ENCODE measurements at regions not wholly inside any gene's neighbourhood (a gene's known extent, or its start where the extent isn't known, plus 50 kb on each side); places are given as distances from the start of the nearest gene placed in this dataset.
A peak's percentile ranks its signal among the peaks of the same experiment; 100 is the strongest.

- peak; percentile 95 for DNase-seq (ENCODE audit: low read depth)
- peak overlapping the region; percentile 74 for H3K4me3 ChIP-seq (ENCODE audit: low read depth, low read length)
- TF ChIP-seq, protein P1, sequence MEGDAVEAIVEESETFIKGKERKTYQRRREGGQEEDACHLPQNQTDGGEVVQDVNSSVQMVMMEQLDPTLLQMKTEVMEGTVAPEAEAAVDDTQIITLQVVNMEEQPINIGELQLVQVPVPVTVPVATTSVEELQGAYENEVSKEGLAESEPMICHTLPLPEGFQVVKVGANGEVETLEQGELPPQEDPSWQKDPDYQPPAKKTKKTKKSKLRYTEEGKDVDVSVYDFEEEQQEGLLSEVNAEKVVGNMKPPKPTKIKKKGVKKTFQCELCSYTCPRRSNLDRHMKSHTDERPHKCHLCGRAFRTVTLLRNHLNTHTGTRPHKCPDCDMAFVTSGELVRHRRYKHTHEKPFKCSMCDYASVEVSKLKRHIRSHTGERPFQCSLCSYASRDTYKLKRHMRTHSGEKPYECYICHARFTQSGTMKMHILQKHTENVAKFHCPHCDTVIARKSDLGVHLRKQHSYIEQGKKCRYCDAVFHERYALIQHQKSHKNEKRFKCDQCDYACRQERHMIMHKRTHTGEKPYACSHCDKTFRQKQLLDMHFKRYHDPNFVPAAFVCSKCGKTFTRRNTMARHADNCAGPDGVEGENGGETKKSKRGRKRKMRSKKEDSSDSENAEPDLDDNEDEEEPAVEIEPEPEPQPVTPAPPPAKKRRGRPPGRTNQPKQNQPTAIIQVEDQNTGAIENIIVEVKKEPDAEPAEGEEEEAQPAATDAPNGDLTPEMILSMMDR (IDR thresholded peaks at IDR 0.05; ENCODE audit: low read depth, low read length, missing control alignments), result no peak
These were observed 103.5 kb upstream of the BCAT1 start for GRCh38 chr12:25052196-25052913.

GRCh38 chr12:25051656-25052195 lies 102.8 kb upstream of the BCAT1 start:
- TF ChIP-seq, protein P1 (IDR thresholded peaks at IDR 0.05; ENCODE audit: low read depth, low read length, missing control alignments), result no peak
- DNase-seq (ENCODE audit: low read depth), result peak; percentile 80
- H3K4me3 ChIP-seq (ENCODE audit: low read depth, low read length), result peak overlapping the region; percentile 74

DNA sequence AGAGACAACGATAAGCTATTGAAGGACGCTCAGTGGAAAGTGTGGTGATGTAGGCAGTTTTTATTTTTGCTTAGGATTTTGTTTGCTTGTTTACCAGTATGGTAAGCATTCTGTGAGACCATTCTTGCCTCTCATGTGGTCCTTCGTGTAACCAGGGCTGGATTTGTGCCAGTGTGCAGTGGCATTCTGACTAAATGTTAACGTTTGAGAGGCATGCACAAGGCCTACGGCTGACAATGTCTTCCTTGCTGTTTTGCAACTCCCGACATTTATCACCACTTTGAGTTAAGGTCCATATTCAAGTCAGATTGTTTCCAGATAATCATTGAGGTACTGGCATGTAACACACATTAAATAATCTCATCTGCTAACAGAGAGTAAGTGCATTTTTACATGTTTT lies 102.3 kb upstream of the BCAT1 start:
- H3K4me3 ChIP-seq (ENCODE audit: low read depth, low read length), result peak overlapping the region; percentile 74
- TF ChIP-seq, protein P1 (IDR thresholded peaks at IDR 0.05; ENCODE audit: low read depth, low read length, missing control alignments), result no peak
- DNase-seq (ENCODE audit: low read depth), result no peak

- H3K4me3 ChIP-seq (ENCODE audit: low read depth, low read length), result no peak overlapping the region
- DNase-seq (ENCODE audit: low read depth), result no peak
- TF ChIP-seq, protein P1 (IDR thresholded peaks at IDR 0.05; ENCODE audit: low read depth, low read length, missing control alignments), result no peak
These were observed 97.0 kb upstream of the BCAT1 start for GRCh38 chr12:25045869-25046268.

- H3K4me3 ChIP-seq (ENCODE audit: low read depth, low read length), result no peak overlapping the region
- TF ChIP-seq, protein P1 (IDR thresholded peaks at IDR 0.05; ENCODE audit: low read depth, low read length, missing control alignments), result no peak
- DNase-seq (ENCODE audit: low read depth), result no peak
These were observed 92.3 kb upstream of the BCAT1 start for GRCh38 chr12:25041006-25041741.

- no peak overlapping the region for H3K4me3 ChIP-seq (ENCODE audit: low read depth, low read length)
- TF ChIP-seq, protein P1 (IDR thresholded peaks at IDR 0.05; ENCODE audit: low read depth, low read length, missing control alignments), result no peak
- no peak for DNase-seq (ENCODE audit: low read depth)
These were observed 91.7 kb upstream of the BCAT1 start for GRCh38 chr12:25040593-25040992.

Data from GM12864 (cell line).